K562 (cell line): ENCODE measurements at regions not wholly inside any gene's neighbourhood (a gene's known extent, or its start where the extent isn't known, plus 50 kb on each side); places are given as distances from the start of the nearest gene placed in this dataset.

Source experiments
- ATAC-seq: fragments of 200-7000 bp; cut with Tn5 transposase; 3 replicates; pipeline ENCODE4 v1.9.1; 2020; ENCODE audit warnings: moderate library complexity
- BruUV-seq: library from RNA; stranded (reverse); fragments of 400-500 nt; replicated peaks from 2 replicates; lab custom pipeline; 2021; lab: Mats Ljungman, UMichigan
- CTCF ChIA-PET: fragments of 300-600 bp; formaldehyde crosslinking; extraction: SDS; loops from one replicate; lab custom pipeline; 2021; ENCODE audit warnings: low intra/inter-chr PET ratio; lab: Yijun Ruan, JAX
- POLR2A ChIA-PET: fragments of 300-600, 350-650 bp; sonication (Branson Sonifier 250); formaldehyde crosslinking; extraction: SDS; loops from one replicate; lab custom pipeline; 2021; ENCODE audit warnings: antibody characterized with exemption, inconsistent platforms; lab: Yijun Ruan, JAX
- DNase-seq, 4 experiments: peaks; one replicate each; pipeline versions ENCODE4 v3.0.0 to v3.0.0-alpha.2; 2011 to 2018; ENCODE audit warnings: low spot score in 3 of 4, mixed read lengths in 3 of 4; ENCODE audit errors: extremely low read depth in 1 of 4
- FAIRE-seq: peaks from 2 replicates; lab custom pipeline; 2011; peaks lifted over from hg19 to GRCh38; lab: Jason Lieb, UNC
- H2AFZ ChIP-seq: 2 replicates; pipeline ENCODE4 v1.6.0; 2011; ENCODE audit warnings: low read depth, low read length, control low read depth, inconsistent platforms
- H3K27ac ChIP-seq: fragments of 200-600 bp; 3 replicates; pipeline ENCODE4 v1.8.0; 2011; ENCODE audit warnings: low read depth, mild to moderate bottlenecking, control low read depth, inconsistent platforms, low read length, moderate library complexity, mixed read lengths; ENCODE audit errors: extremely low read depth
- H3K27me3 ChIP-seq, 2 experiments: fragments of 300-600 bp in 1 of 2; 2 replicates in 1 of 2; 3 replicates in 1 of 2; pipeline versions ENCODE4 v1.6.0 to v1.8.0; 2011; ENCODE audit warnings: inconsistent platforms in 2 of 2, low read length in 2 of 2, mild to moderate bottlenecking in 1 of 2, mixed read lengths in 1 of 2, moderate library complexity in 1 of 2; ENCODE audit not compliant: control insufficient read depth in 2 of 2, insufficient read depth in 2 of 2
- H3K36me3 ChIP-seq: fragments of 300-600 bp; 3 replicates; pipeline ENCODE4 v1.8.0; 2011; ENCODE audit warnings: mild to moderate bottlenecking, low read length, inconsistent platforms; ENCODE audit not compliant: control insufficient read depth, insufficient read depth
- H3K4me1 ChIP-seq, 2 experiments: fragments of 200-600 bp in 1 of 2; replicated peaks in 1 of 2; 2 replicates in 1 of 2; 3 replicates in 1 of 2; pipeline versions ENCODE4 v1.5.1 to v1.8.0; 2011; ENCODE audit warnings: inconsistent platforms in 2 of 2, low read length in 2 of 2, mild to moderate bottlenecking in 1 of 2, mixed read lengths in 1 of 2, moderate library complexity in 1 of 2; ENCODE audit not compliant: control insufficient read depth in 2 of 2, insufficient read depth in 2 of 2
- H3K4me2 ChIP-seq: 2 replicates; pipeline ENCODE4 v1.6.1; 2011; ENCODE audit warnings: low read length, control low read depth, inconsistent platforms, mixed read lengths; ENCODE audit not compliant: insufficient read depth
- H3K4me3 ChIP-seq: fragments of 200-600 bp; sonication (generic), shearing (Covaris generic); 2 replicates; pipeline ENCODE4 v1.5.1; 2016; ENCODE audit warnings: control low read depth, inconsistent platforms
- H3K79me2 ChIP-seq: fragments of 200-600 bp; 3 replicates; pipeline ENCODE4 v1.8.0; 2011; ENCODE audit warnings: low read length, inconsistent platforms; ENCODE audit not compliant: control insufficient read depth, insufficient read depth
- H3K9ac ChIP-seq, 2 experiments: 2 replicates each; pipeline versions ENCODE4 v1.6.0 to v1.6.1; 2011; ENCODE audit warnings: low read depth in 2 of 2, low read length in 2 of 2, control low read depth in 1 of 2, inconsistent platforms in 1 of 2, mild to moderate bottlenecking in 1 of 2, mixed read lengths in 1 of 2; ENCODE audit not compliant: insufficient read depth in 1 of 2
- H3K9me1 ChIP-seq: one replicate; pipeline ENCODE4 v1.6.0; 2011; ENCODE audit warnings: inconsistent platforms, mild to moderate bottlenecking, low read length, moderate library complexity; ENCODE audit not compliant: control insufficient read depth, insufficient read depth
- H3K9me3 ChIP-seq: replicated peaks from 2 replicates; pipeline ENCODE4 v1.5.1; 2011; ENCODE audit warnings: low read depth, low read length, inconsistent platforms; ENCODE audit not compliant: control insufficient read depth, insufficient read depth
- H4K20me1 ChIP-seq: replicated peaks from 2 replicates; pipeline ENCODE4 v1.6.1; 2011; ENCODE audit warnings: low read length, inconsistent platforms, mixed read lengths; ENCODE audit not compliant: control insufficient read depth, insufficient read depth
- ATF7 ChIP-seq: fragments of 450-650 bp; IDR thresholded peaks from 2 replicates; pipeline ENCODE4 v1.7.1; 2014; ENCODE audit warnings: mild to moderate bottlenecking, moderate library complexity
- CBFA2T2 ChIP-seq: fragments of 450-650 bp; conservative IDR thresholded peaks from 2 replicates; pipeline ENCODE4 v1.6.1; 2017; ENCODE audit warnings: mild to moderate bottlenecking
- CHD7 ChIP-seq: fragments of 200-600 bp; sonication (generic); IDR thresholded peaks from one replicate; pipeline ENCODE4 v1.6.1; 2012; ENCODE audit warnings: mild to moderate bottlenecking, low read depth, low read length, inconsistent platforms
- LEF1 ChIP-seq: fragments of 450-650 bp; IDR thresholded peaks from 2 replicates; pipeline ENCODE4 v1.6.1; 2016; ENCODE audit warnings: mild to moderate bottlenecking
- SIX5 ChIP-seq, 2 experiments: IDR thresholded peaks; 2 replicates each; pipeline ENCODE4 v1.6.1; 2011; ENCODE audit warnings: low read length in 2 of 2, borderline replicate concordance in 1 of 2, low read depth in 1 of 2, mild to moderate bottlenecking in 1 of 2, moderate library complexity in 1 of 2; ENCODE audit not compliant: insufficient read depth in 1 of 2
- ZBTB5 ChIP-seq: fragments of 450-650 bp; IDR thresholded peaks from 2 replicates; pipeline ENCODE4 v1.6.1; 2017; ENCODE audit warnings: antibody characterized with exemption
- ZNF436 ChIP-seq: fragments of 250-450, 450-650 bp; sonication (Bioruptor Pico); formaldehyde crosslinking; IDR thresholded peaks from 2 replicates; pipeline ENCODE4 v1.7.0; 2020; ENCODE audit warnings: mild to moderate bottlenecking
- ZNF785 ChIP-seq: fragments of 250-450 bp; sonication (Bioruptor Pico); IDR thresholded peaks from 2 replicates; pipeline ENCODE4 v1.4.0; 2020; ENCODE audit warnings: mild to moderate bottlenecking
- WGBS: fragments of 100-300 bp; shearing (Covaris generic); methylation state at CpG from one replicate; pipeline ENCODE4 v1.1.6; 2016; ENCODE audit warnings: low coverage, mixed read lengths; ENCODE audit not compliant: insufficient coverage; ENCODE audit errors: missing lambda C conversion rate; 5-methylcytosine and 5-hydroxymethylcytosine counted together
- in situ Hi-C: fragments of 300-500 bp; cut with MboI; formaldehyde crosslinking; loops from 4 replicates; pipeline ENCODE4 v1.15.0; 2018; ENCODE audit warnings: inconsistent platforms, mixed read lengths
- intact Hi-C: fragments of 100-400 bp; cut with micrococcal nuclease; formaldehyde crosslinking; loops from 2 replicates; pipeline ENCODE4 v1.14.2; 2022

- peak in 3 of 4 experiments; percentile 47 to 69 (median 64) for DNase-seq
- ChIA-PET POLR2A (interaction anchor here (0.5 to 0.6 kb wide), 2 partner anchors 82 to 88 kb away, joined by 3 read pairs; no protein-coding TSS in a partner anchor), CTCF (no interaction called here)
- H3K9ac ChIP-seq, result peak overlapping the region in 1 of 2 experiments; percentile 32; a peak in 1 of 4 replicates
- H4K20me1 ChIP-seq, result no peaks in the 10 kb centered on the region
- peak; percentile 35 for ATAC-seq
- H3K4me3 ChIP-seq, result no peak overlapping the region
- in situ Hi-C loops (no loop called here), intact Hi-C loops (no loop called here)
- H3K36me3 ChIP-seq, result no peaks in the 10 kb centered on the region
- peak overlapping the region; percentile 71 for H2AFZ ChIP-seq
- H3K4me2 ChIP-seq, result peak overlapping the region; percentile 68
- no TSS peak for BruUV-seq
- FAIRE-seq, result peak; percentile 11
- no peaks in the 10 kb centered on the region for H3K9me1 ChIP-seq
- H3K4me1 ChIP-seq, result peaks cover 16 to 17% of the 10 kb centered on the region in 2 experiments; a peak in 4 of 5 replicates
- 11% methylated on average over 17 of the region's 18 CpGs for WGBS
- H3K79me2 ChIP-seq, result no peaks in the 10 kb centered on the region
- H3K27ac ChIP-seq, result no peak overlapping the region
- peaks cover 6% of the 10 kb centered on the region; the same call in 1 of the 2 replicates for H3K9me3 ChIP-seq
- peaks cover 2 to 21% of the 10 kb centered on the region in 2 experiments; a peak in 3 of 5 replicates for H3K27me3 ChIP-seq
- TF ChIP-seq CHD7, result no peak
- TF ChIP-seq CBFA2T2, result no peak
- TF ChIP-seq SIX5 (IDR thresholded peaks at IDR 0.05; ENCODE audit: borderline replicate concordance in 1 of 2, insufficient read depth in 1 of 2, low read depth in 1 of 2, low read length in 2 of 2), result no peak
- TF ChIP-seq ZBTB5, result no peak
- TF ChIP-seq LEF1, result 0 out of 2 replicates have a peak, but pooled peaks have one; percentile 43
- no peak for TF ChIP-seq ZNF785
- TF ChIP-seq ZNF436 (CRISPR knock-in tag), result no peak
- 0 out of 2 replicates have a peak, but pooled peaks have one; percentile 12 for TF ChIP-seq ATF7
Observed at GRCh38 chr1:30134466-30135217, 588.7 kb downstream of the MATN1 start.
